NCI-H526 (cell line): ENCODE measurements at regions not wholly inside any gene's neighbourhood (a gene's known extent, or its start where the extent isn't known, plus 50 kb on each side); places are given as distances from the start of the nearest gene placed in this dataset.
"Not testable (repeated sequence)": the region's sequence is repeated elsewhere in the genome, so short reads cannot be mapped to it uniquely, and the experiment has no call there.

ENCODE experiments used
- DNase-seq, 2 experiments: peaks; one replicate each; lab custom pipeline; 2025; lab: John Stamatoyannopoulos, UW

- no peak for DNase-seq
These were observed 192.9 kb upstream of the TBL1X start for GRCh38 chrX:9271789-9272525.

- DNase-seq = no peak
These were observed 191.1 kb upstream of the TBL1X start for GRCh38 chrX:9273744-9274143.

- DNase-seq = no peak
These were observed 186.2 kb upstream of the TBL1X start for GRCh38 chrX:9278475-9279233.

- no peak for DNase-seq
These were observed 185.7 kb upstream of the TBL1X start for GRCh38 chrX:9279234-9279544.

GRCh38 chrX:9280831-9281230, 184.0 kb upstream of the TBL1X start:
- no peak for DNase-seq

- DNase-seq = peak in 1 of 2 experiments; percentile 10
These were observed 182.5 kb upstream of the TBL1X start for GRCh38 chrX:9282325-9282724.

GRCh38 chrX:9285342-9285771, 179.5 kb upstream of the TBL1X start:
- no peak for DNase-seq

- no peak for DNase-seq
These were observed 178.6 kb upstream of the TBL1X start for GRCh38 chrX:9286234-9286633.

- peak; percentile 63 to 86 for DNase-seq
These were observed 173.2 kb upstream of the TBL1X start for GRCh38 chrX:9291629-9292028.

- peak; percentile 93 to 95 for DNase-seq
These were observed 171.8 kb upstream of the TBL1X start for GRCh38 chrX:9293051-9293496.

GRCh38 chrX:9293903-9294302, 171.0 kb upstream of the TBL1X start:
- DNase-seq = peak in 1 of 2 experiments; percentile 7

GRCh38 chrX:9295551-9295950, 169.3 kb upstream of the TBL1X start:
- DNase-seq = no peak

GRCh38 chrX:9298221-9298620, 166.6 kb upstream of the TBL1X start:
- no peak for DNase-seq

GRCh38 chrX:9299681-9300080, 165.2 kb upstream of the TBL1X start:
- not testable (repeated sequence) for DNase-seq

GRCh38 chrX:9301836-9302235, 163.0 kb upstream of the TBL1X start:
- no peak for DNase-seq

- no peak for DNase-seq
These were observed 162.5 kb upstream of the TBL1X start for GRCh38 chrX:9302381-9302780.

GRCh38 chrX:9308426-9308825, 156.4 kb upstream of the TBL1X start:
- no peak for DNase-seq

GRCh38 chrX:9310616-9311015, 154.2 kb upstream of the TBL1X start:
- DNase-seq = no peak

GRCh38 chrX:9311421-9312160, 153.3 kb upstream of the TBL1X start:
- DNase-seq = no peak

- DNase-seq = peak; percentile 83 to 88
These were observed 151.7 kb upstream of the TBL1X start for GRCh38 chrX:9312922-9313867.

- DNase-seq = no peak
These were observed 149.8 kb upstream of the TBL1X start for GRCh38 chrX:9315086-9315485.

GRCh38 chrX:9316096-9316495, 148.8 kb upstream of the TBL1X start:
- no peak for DNase-seq
